Glutamatergic neuron (in vitro differentiated cells): ENCODE measurements at regions not wholly inside any gene's neighbourhood (a gene's known extent, or its start where the extent isn't known, plus 50 kb on each side); places are given as distances from the start of the nearest gene placed in this dataset.

Source experiments
- DNase-seq: peaks from one replicate; pipeline ENCODE4 v3.0.0; 2022
- H3K27ac Mint-ChIP-seq: one replicate; pipeline ENCODE4 v1.8.0; 2020; ENCODE audit warnings: mild to moderate bottlenecking, mixed read lengths, inconsistent platforms; ENCODE audit not compliant: unreplicated experiment
- H3K27me3 Mint-ChIP-seq: one replicate; pipeline ENCODE4 v1.8.0; 2020; ENCODE audit warnings: mild to moderate bottlenecking, moderate library complexity, mixed read lengths, inconsistent platforms; ENCODE audit not compliant: unreplicated experiment
- H3K36me3 Mint-ChIP-seq: one replicate; pipeline ENCODE4 v1.8.0; 2020; ENCODE audit warnings: mild to moderate bottlenecking, mixed read lengths, inconsistent platforms; ENCODE audit not compliant: unreplicated experiment
- H3K4me1 Mint-ChIP-seq: one replicate; pipeline ENCODE4 v1.8.0; 2020; ENCODE audit warnings: mild to moderate bottlenecking, low read depth, mixed read lengths, inconsistent platforms; ENCODE audit not compliant: unreplicated experiment
- H3K4me3 Mint-ChIP-seq: one replicate; pipeline ENCODE4 v1.8.0; 2020; ENCODE audit warnings: mild to moderate bottlenecking, mixed read lengths, inconsistent platforms; ENCODE audit not compliant: unreplicated experiment
- H3K9me3 Mint-ChIP-seq: one replicate; pipeline ENCODE4 v1.8.0; 2020; ENCODE audit warnings: mild to moderate bottlenecking, moderate library complexity, mixed read lengths, inconsistent platforms; ENCODE audit not compliant: unreplicated experiment
- TF ChIP-seq, protein P1 (sequence below): fragments of 200-600 bp; sonication (generic); IDR thresholded peaks from one replicate; pipeline ENCODE4 v1.5.0; 2021; ENCODE audit not compliant: partially characterized antibody, unreplicated experiment

DNA sequence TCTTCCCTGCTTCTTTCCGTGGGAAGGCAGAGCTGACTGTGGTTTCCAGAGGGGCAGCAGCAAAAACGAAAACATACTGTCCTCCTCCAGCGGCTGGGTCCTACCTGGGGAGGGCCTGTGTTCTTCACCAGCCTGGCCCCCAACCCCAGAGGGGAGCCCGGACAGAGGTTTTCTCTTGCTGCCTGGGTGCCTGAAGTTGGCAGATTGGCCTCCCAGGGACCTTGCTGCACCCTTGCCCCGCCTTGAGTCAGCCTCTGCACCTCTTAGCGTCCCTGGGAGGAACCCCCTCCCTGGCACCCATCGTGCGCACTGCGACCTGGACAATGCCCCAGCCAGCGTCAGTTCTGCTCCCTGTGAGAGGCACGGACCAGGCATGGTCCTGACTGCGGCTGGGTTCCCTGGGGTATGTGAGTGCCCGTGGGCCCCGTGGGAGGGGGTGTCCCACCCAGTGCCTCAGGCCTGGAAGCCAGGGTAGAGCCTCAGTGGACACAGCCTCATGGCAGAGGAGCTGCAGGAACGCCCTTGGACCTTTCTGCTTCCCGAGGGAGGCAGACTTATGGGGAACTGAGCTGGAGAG is 56.8 kb upstream of the PRR23E start:
- Mint-ChIP-seq H3K4me3 (no peak overlapping the region), H3K27ac (no peak overlapping the region), H3K36me3 (peaks cover 3% of the 10 kb centered on the region), H3K4me1 (peaks cover 5% of the 10 kb centered on the region), H3K9me3 (peaks cover 10% of the 10 kb centered on the region), H3K27me3 (peaks cover 10% of the 10 kb centered on the region)
- DNase-seq, result no peak
- TF ChIP-seq, protein P1, sequence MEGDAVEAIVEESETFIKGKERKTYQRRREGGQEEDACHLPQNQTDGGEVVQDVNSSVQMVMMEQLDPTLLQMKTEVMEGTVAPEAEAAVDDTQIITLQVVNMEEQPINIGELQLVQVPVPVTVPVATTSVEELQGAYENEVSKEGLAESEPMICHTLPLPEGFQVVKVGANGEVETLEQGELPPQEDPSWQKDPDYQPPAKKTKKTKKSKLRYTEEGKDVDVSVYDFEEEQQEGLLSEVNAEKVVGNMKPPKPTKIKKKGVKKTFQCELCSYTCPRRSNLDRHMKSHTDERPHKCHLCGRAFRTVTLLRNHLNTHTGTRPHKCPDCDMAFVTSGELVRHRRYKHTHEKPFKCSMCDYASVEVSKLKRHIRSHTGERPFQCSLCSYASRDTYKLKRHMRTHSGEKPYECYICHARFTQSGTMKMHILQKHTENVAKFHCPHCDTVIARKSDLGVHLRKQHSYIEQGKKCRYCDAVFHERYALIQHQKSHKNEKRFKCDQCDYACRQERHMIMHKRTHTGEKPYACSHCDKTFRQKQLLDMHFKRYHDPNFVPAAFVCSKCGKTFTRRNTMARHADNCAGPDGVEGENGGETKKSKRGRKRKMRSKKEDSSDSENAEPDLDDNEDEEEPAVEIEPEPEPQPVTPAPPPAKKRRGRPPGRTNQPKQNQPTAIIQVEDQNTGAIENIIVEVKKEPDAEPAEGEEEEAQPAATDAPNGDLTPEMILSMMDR, result no peak

DNA sequence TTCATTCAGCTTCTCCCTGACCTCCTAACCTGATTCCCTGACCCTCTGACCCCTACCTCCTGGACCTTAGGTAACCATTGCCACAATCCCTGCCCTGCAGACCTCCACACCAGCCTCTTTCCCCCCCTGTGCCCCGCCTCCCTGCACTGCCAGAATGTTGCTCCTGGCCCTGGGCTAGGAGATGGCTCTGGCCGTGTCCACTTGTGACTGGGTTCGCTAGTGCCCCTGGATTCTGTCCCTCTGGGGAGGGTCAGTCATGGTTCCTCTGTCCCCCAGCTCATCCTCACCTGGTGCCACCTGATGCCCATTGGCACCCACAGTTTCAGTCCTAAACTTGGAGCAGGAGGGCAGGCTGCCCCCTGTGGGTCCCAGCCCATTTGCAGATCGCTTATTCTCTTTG is 56.2 kb upstream of the PRR23E start:
- H3K36me3 Mint-ChIP-seq, result peaks cover 3% of the 10 kb centered on the region
- no peak overlapping the region for H3K4me3 Mint-ChIP-seq

DNA sequence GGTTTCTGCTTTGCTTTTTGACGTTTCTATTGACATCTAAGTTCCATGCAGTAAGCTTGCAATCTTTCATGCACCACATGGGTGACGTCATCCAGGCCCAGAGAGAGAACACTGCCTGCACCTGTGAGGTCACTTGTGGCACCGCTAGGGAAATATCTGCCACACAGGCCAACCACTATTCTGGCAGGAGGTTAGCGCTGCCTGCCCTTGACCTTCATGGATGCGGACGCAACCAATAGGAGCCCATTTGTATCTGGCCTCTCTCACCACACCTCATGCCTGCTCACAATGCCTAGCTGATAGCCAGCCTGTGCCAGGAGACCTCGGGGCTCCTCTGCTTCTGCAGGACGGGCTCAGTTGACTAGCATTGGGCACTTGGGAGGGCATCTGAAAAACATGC is 55.8 kb upstream of the PRR23E start:
- TF ChIP-seq, protein P1, result no peak
- H3K27ac Mint-ChIP-seq, result no peak overlapping the region
- peaks cover 10% of the 10 kb centered on the region for H3K9me3 Mint-ChIP-seq
- no peak overlapping the region for H3K4me3 Mint-ChIP-seq
- peaks cover 10% of the 10 kb centered on the region for H3K27me3 Mint-ChIP-seq
- H3K36me3 Mint-ChIP-seq, result peaks cover 3% of the 10 kb centered on the region
- no peak for DNase-seq
- peaks cover 7% of the 10 kb centered on the region for H3K4me1 Mint-ChIP-seq

More for the DNA sequence above, 56.2 kb upstream of the PRR23E start:
- peaks cover 10% of the 10 kb centered on the region for H3K27me3 Mint-ChIP-seq
- H3K4me1 Mint-ChIP-seq, result peaks cover 5% of the 10 kb centered on the region
- TF ChIP-seq, protein P1, result no peak
- no peak overlapping the region for H3K27ac Mint-ChIP-seq
- peaks cover 10% of the 10 kb centered on the region for H3K9me3 Mint-ChIP-seq
- no peak for DNase-seq

DNA sequence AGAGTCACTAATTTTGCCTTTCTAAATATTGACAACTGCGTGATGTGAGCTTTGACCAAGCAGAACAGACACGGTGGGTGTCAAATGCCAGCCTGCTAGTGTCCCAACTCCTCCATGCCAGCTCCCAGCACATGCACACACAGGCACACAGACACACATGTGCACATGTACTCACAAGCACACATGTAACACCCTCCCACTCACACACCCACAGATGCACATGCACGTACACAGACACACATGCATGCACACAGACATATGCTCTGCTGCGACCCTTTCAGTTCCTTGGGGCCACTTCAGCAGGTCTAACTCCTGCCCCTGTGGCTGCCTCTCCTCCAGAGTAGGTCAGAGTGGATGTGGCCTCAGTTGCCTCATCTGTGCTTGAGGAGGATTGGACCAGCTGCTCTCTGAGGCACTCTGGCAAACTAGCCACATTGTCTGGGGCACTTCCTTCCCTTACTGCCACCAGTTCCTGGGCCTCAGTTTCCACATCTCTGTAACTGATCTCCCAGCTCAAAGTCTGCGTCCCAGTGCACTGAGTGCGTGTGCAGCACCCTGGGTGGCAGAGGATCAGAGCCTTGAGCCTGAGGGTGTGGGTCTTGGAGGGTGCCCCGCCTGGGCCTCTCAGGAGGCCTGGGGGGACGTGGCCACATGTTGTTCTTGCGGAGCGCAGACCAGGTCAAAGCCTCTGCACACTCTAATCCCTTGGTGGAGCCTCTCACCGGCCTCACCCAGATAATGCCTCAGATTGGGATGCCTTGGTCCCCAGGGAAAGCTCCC is 55.0 kb upstream of the PRR23E start:
- no peak for DNase-seq
- H3K4me3 Mint-ChIP-seq, result no peak overlapping the region
- H3K27ac Mint-ChIP-seq, result no peak overlapping the region
- H3K4me1 Mint-ChIP-seq, result peaks cover 7% of the 10 kb centered on the region
- peaks cover 11% of the 10 kb centered on the region for H3K9me3 Mint-ChIP-seq
- H3K36me3 Mint-ChIP-seq, result peaks cover 5% of the 10 kb centered on the region
- TF ChIP-seq, protein P1, result no peak
- H3K27me3 Mint-ChIP-seq, result peaks cover 10% of the 10 kb centered on the region
